ENCODE measurements at regions not wholly inside any gene's neighbourhood (a gene's known extent, or its start where the extent isn't known, plus 50 kb on each side); places are given as distances from the start of the nearest gene placed in this dataset.

- H2AK5ac ChIP-seq (ENCODE audit: low read depth, low read length), result no peak overlapping the region
- H3K4me1 ChIP-seq (ENCODE audit: control insufficient read depth in 2 of 2, insufficient read depth in 1 of 2, low read depth in 1 of 2, low read length in 2 of 2), result peaks cover 4 to 8% of the 10 kb centered on the region in 2 donors
- peak; percentile 41 for DNase-seq (ENCODE audit: low spot score)
- no peak overlapping the region for H2BK12ac ChIP-seq (ENCODE audit: low read length)
- no peak overlapping the region for H3K14ac ChIP-seq (ENCODE audit: low read length)
- peak overlapping the region; percentile 57 for H2AFZ ChIP-seq (ENCODE audit: low read length)
- no peak overlapping the region for H3K27ac ChIP-seq (replicated peaks; ENCODE audit: low read length)
- H3K18ac ChIP-seq (ENCODE audit: low read length), result no peak overlapping the region
- H3K4me2 ChIP-seq (ENCODE audit: insufficient read depth, low read length, poor library complexity, severe bottlenecking), result no peak overlapping the region
- no peaks in the 10 kb centered on the region for H3K79me1 ChIP-seq (ENCODE audit: low read depth, low read length)
- H3K23ac ChIP-seq (ENCODE audit: low read depth, low read length, poor library complexity), result no peak overlapping the region
- no peak overlapping the region for H2BK15ac ChIP-seq (ENCODE audit: low read length)
- H4K8ac ChIP-seq (ENCODE audit: low read depth, low read length), result no peak overlapping the region
- H4K91ac ChIP-seq (ENCODE audit: low read depth, low read length, poor library complexity), result no peak overlapping the region
- H3K36me3 ChIP-seq (replicated peaks in 1 of 2; ENCODE audit: control insufficient read depth in 2 of 2, insufficient read depth in 2 of 2, low read length in 2 of 2), result no peaks in the 10 kb centered on the region
- H3K9ac ChIP-seq (ENCODE audit: low read depth, low read length, poor library complexity), result no peak overlapping the region
- H3K27me3 ChIP-seq (ENCODE audit: control insufficient read depth in 3 of 3, insufficient read depth in 3 of 3, low read depth in 1 of 3, low read length in 3 of 3), result no peaks in the 10 kb centered on the region
- no peak overlapping the region for H3K4me3 ChIP-seq (ENCODE audit: low read length in 2 of 2)
- no CpG with 5 or more reads among the region's 5 CpGs for WGBS, 2 donors (ENCODE audit: extremely low coverage in 2 of 2, insufficient read length in 2 of 2, insufficient replicate concordance in 1 of 2)
- no peaks in the 10 kb centered on the region for H3K9me3 ChIP-seq (replicated peaks in 1 of 2; ENCODE audit: control insufficient read depth in 2 of 2, insufficient read depth in 1 of 2, low read depth in 1 of 2, low read length in 2 of 2)
- no peak overlapping the region for H3K4ac ChIP-seq (ENCODE audit: low read length)
- H2BK5ac ChIP-seq (ENCODE audit: low read length), result no peak overlapping the region
- no peak overlapping the region for H2BK120ac ChIP-seq (ENCODE audit: low read depth, low read length)
Measured at GRCh38 chr13:47816831-47817230, 184.2 kb downstream of the SUCLA2 start.

DNA sequence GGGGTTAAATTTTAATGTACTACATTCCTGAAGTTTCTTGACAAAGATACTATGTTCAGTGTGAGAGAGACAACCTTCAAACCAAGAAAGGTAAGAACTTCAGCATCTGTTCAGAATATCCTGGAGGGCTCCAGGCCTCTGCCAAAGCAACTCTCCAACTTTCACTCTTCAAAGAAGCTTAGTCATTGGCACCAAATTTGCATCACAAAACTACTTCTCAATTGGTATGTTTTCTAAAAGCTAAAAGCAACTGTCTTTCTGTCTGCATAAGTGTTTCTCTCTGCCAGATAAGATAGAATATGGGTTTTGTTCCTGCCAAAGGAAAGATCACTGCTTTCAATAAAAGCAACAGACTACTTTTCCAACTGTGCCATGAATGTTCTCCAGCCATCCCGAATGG, 187.4 kb downstream of the SUCLA2 start:
- no CpG with 5 or more reads among the region's 1 CpG for WGBS, 2 donors (ENCODE audit: extremely low coverage in 2 of 2, insufficient read length in 2 of 2, insufficient replicate concordance in 1 of 2)
- H3K9ac ChIP-seq (ENCODE audit: low read depth, low read length, poor library complexity), result no peak overlapping the region
- no peaks in the 10 kb centered on the region for H3K79me1 ChIP-seq (ENCODE audit: low read depth, low read length)
- H3K4me2 ChIP-seq (ENCODE audit: insufficient read depth, low read length, poor library complexity, severe bottlenecking), result no peak overlapping the region
- H2AFZ ChIP-seq (ENCODE audit: low read length), result no peak overlapping the region
- H4K91ac ChIP-seq (ENCODE audit: low read depth, low read length, poor library complexity), result no peak overlapping the region
- no peak overlapping the region for H3K4ac ChIP-seq (ENCODE audit: low read length)
- no peak overlapping the region for H2BK120ac ChIP-seq (ENCODE audit: low read depth, low read length)
- no peak overlapping the region for H2BK5ac ChIP-seq (ENCODE audit: low read length)
- H3K18ac ChIP-seq (ENCODE audit: low read length), result no peak overlapping the region
- no peak overlapping the region for H2BK15ac ChIP-seq (ENCODE audit: low read length)
- H2BK12ac ChIP-seq (ENCODE audit: low read length), result no peak overlapping the region
- H3K23ac ChIP-seq (ENCODE audit: low read depth, low read length, poor library complexity), result no peak overlapping the region
- H3K14ac ChIP-seq (ENCODE audit: low read length), result no peak overlapping the region
- H3K36me3 ChIP-seq (replicated peaks in 1 of 2; ENCODE audit: control insufficient read depth in 2 of 2, insufficient read depth in 2 of 2, low read length in 2 of 2), result no peaks in the 10 kb centered on the region
- H2AK5ac ChIP-seq (ENCODE audit: low read depth, low read length), result no peak overlapping the region
- DNase-seq (ENCODE audit: low spot score), result no peak
- H3K27ac ChIP-seq (replicated peaks; ENCODE audit: low read length), result no peak overlapping the region
- H3K27me3 ChIP-seq (ENCODE audit: control insufficient read depth in 3 of 3, insufficient read depth in 3 of 3, low read depth in 1 of 3, low read length in 3 of 3), result no peaks in the 10 kb centered on the region
- no peaks in the 10 kb centered on the region for H3K9me3 ChIP-seq (replicated peaks in 1 of 2; ENCODE audit: control insufficient read depth in 2 of 2, insufficient read depth in 1 of 2, low read depth in 1 of 2, low read length in 2 of 2)
- H4K8ac ChIP-seq (ENCODE audit: low read depth, low read length), result no peak overlapping the region
- H3K4me3 ChIP-seq (ENCODE audit: low read length in 2 of 2), result no peak overlapping the region
- H3K4me1 ChIP-seq (ENCODE audit: control insufficient read depth in 2 of 2, insufficient read depth in 1 of 2, low read depth in 1 of 2, low read length in 2 of 2), result peaks cover 3 to 8% of the 10 kb centered on the region in 2 donors

- Histone ChIP-seq H3K4me2 (ENCODE audit: insufficient read depth, low read length, poor library complexity, severe bottlenecking) (no peak overlapping the region), H3K9ac (ENCODE audit: low read depth, low read length, poor library complexity) (no peak overlapping the region), H3K4ac (ENCODE audit: low read length) (no peak overlapping the region), H2AK5ac (ENCODE audit: low read depth, low read length) (no peak overlapping the region), H3K23ac (ENCODE audit: low read depth, low read length, poor library complexity) (no peak overlapping the region), H2AFZ (ENCODE audit: low read length) (no peak overlapping the region), H2BK120ac (ENCODE audit: low read depth, low read length) (no peak overlapping the region), H3K4me1 (ENCODE audit: control insufficient read depth in 2 of 2, insufficient read depth in 1 of 2, low read depth in 1 of 2, low read length in 2 of 2) (no peaks in the 10 kb centered on the region), H3K14ac (ENCODE audit: low read length) (no peak overlapping the region), H3K18ac (ENCODE audit: low read length) (no peak overlapping the region), H2BK15ac (ENCODE audit: low read length) (no peak overlapping the region), H3K9me3 (replicated peaks in 1 of 2; ENCODE audit: control insufficient read depth in 2 of 2, insufficient read depth in 1 of 2, low read depth in 1 of 2, low read length in 2 of 2) (no peaks in the 10 kb centered on the region), H3K79me1 (ENCODE audit: low read depth, low read length) (no peaks in the 10 kb centered on the region), H3K4me3 (ENCODE audit: low read length in 2 of 2) (no peak overlapping the region), H3K36me3 (replicated peaks in 1 of 2; ENCODE audit: control insufficient read depth in 2 of 2, insufficient read depth in 2 of 2, low read length in 2 of 2) (no peaks in the 10 kb centered on the region), H2BK5ac (ENCODE audit: low read length) (no peak overlapping the region), H2BK12ac (ENCODE audit: low read length) (no peak overlapping the region), H3K27me3 (ENCODE audit: control insufficient read depth in 3 of 3, insufficient read depth in 3 of 3, low read depth in 1 of 3, low read length in 3 of 3) (no peaks in the 10 kb centered on the region), H4K91ac (ENCODE audit: low read depth, low read length, poor library complexity) (no peak overlapping the region), H4K8ac (ENCODE audit: low read depth, low read length) (no peak overlapping the region), H3K27ac (replicated peaks; ENCODE audit: low read length) (no peak overlapping the region)
- WGBS, 2 donors (ENCODE audit: extremely low coverage in 2 of 2, insufficient read length in 2 of 2, insufficient replicate concordance in 1 of 2), result no CpG with 5 or more reads among the region's 1 CpG
- no peak for DNase-seq (ENCODE audit: low spot score)
Measured at GRCh38 chr13:47809411-47809810, 191.7 kb downstream of the SUCLA2 start.

GRCh38 chr13:47803131-47803530, 197.9 kb downstream of the SUCLA2 start:
- Histone ChIP-seq H2AFZ (ENCODE audit: low read length) (no peak overlapping the region), H2BK5ac (ENCODE audit: low read length) (no peak overlapping the region), H3K36me3 (replicated peaks in 1 of 2; ENCODE audit: control insufficient read depth in 2 of 2, insufficient read depth in 2 of 2, low read length in 2 of 2) (no peaks in the 10 kb centered on the region), H4K91ac (ENCODE audit: low read depth, low read length, poor library complexity) (no peak overlapping the region), H3K9me3 (replicated peaks in 1 of 2; ENCODE audit: control insufficient read depth in 2 of 2, insufficient read depth in 1 of 2, low read depth in 1 of 2, low read length in 2 of 2) (peaks cover 0 to 3% of the 10 kb centered on the region in 2 donors), H3K18ac (ENCODE audit: low read length) (no peak overlapping the region), H3K4me3 (ENCODE audit: low read length in 2 of 2) (no peak overlapping the region), H2BK120ac (ENCODE audit: low read depth, low read length) (no peak overlapping the region), H3K4ac (ENCODE audit: low read length) (no peak overlapping the region), H4K8ac (ENCODE audit: low read depth, low read length) (no peak overlapping the region), H2AK5ac (ENCODE audit: low read depth, low read length) (no peak overlapping the region), H2BK15ac (ENCODE audit: low read length) (no peak overlapping the region), H3K14ac (ENCODE audit: low read length) (no peak overlapping the region), H3K27me3 (ENCODE audit: control insufficient read depth in 3 of 3, insufficient read depth in 3 of 3, low read depth in 1 of 3, low read length in 3 of 3) (no peaks in the 10 kb centered on the region), H2BK12ac (ENCODE audit: low read length) (no peak overlapping the region), H3K4me1 (ENCODE audit: control insufficient read depth in 2 of 2, insufficient read depth in 1 of 2, low read depth in 1 of 2, low read length in 2 of 2) (no peaks in the 10 kb centered on the region), H3K9ac (ENCODE audit: low read depth, low read length, poor library complexity) (no peak overlapping the region), H3K23ac (ENCODE audit: low read depth, low read length, poor library complexity) (no peak overlapping the region), H3K27ac (replicated peaks; ENCODE audit: low read length) (no peak overlapping the region), H3K4me2 (ENCODE audit: insufficient read depth, low read length, poor library complexity, severe bottlenecking) (no peak overlapping the region), H3K79me1 (ENCODE audit: low read depth, low read length) (no peaks in the 10 kb centered on the region)
- DNase-seq (ENCODE audit: low spot score), result no peak
- no CpG with 5 or more reads among the region's 2 CpGs for WGBS, 2 donors (ENCODE audit: extremely low coverage in 2 of 2, insufficient read length in 2 of 2, insufficient replicate concordance in 1 of 2)
